Left renal pelvis (tissue), 4 donors: ENCODE measurements at regions not wholly inside any gene's neighbourhood (a gene's known extent, or its start where the extent isn't known, plus 50 kb on each side); places are given as distances from the start of the nearest gene placed in this dataset.
"Not testable (repeated sequence)": the region's sequence is repeated elsewhere in the genome, so short reads cannot be mapped to it uniquely, and the experiment has no call there.

Experiments
- DNase-seq, 4 donors: peaks; one replicate each; pipeline ENCODE4 v3.0.0-alpha.2; 2013; ENCODE audit warnings: low read depth in 4 of 4, low spot score in 3 of 4

- DNase-seq = not testable (repeated sequence)
Observed at GRCh38 chr7:150169515-150169914, 153.6 kb upstream of the LRRC61 start.

- not testable (repeated sequence) for DNase-seq
Observed at GRCh38 chr7:150169943-150170490, 153.1 kb upstream of the LRRC61 start.

GRCh38 chr7:150183602-150184001 lies 139.6 kb upstream of the LRRC61 start:
- DNase-seq = not testable (repeated sequence)

GRCh38 chr7:150189963-150190362 lies 133.2 kb upstream of the LRRC61 start:
- DNase-seq = not testable (repeated sequence)

- DNase-seq = not testable (repeated sequence)
Observed at GRCh38 chr7:150192541-150192940, 130.6 kb upstream of the LRRC61 start.

GRCh38 chr7:150193866-150194265 lies 129.3 kb upstream of the LRRC61 start:
- DNase-seq = not testable (repeated sequence)
